K562 (cell line): ENCODE measurements at regions not wholly inside any gene's neighbourhood (a gene's known extent, or its start where the extent isn't known, plus 50 kb on each side); places are given as distances from the start of the nearest gene placed in this dataset.

Experiments
- CCNT2 ChIP-seq: IDR thresholded peaks from 2 replicates; pipeline ENCODE4 v1.6.1; 2011; ENCODE audit warnings: borderline replicate concordance, low read depth, mild to moderate bottlenecking, moderate library complexity, mixed read lengths, low read length; ENCODE audit not compliant: insufficient read length; ENCODE audit errors: extremely low read depth
- EP400 ChIP-seq: fragments of 450-650 bp; IDR thresholded peaks from 2 replicates; pipeline ENCODE4 v1.6.1; 2017; ENCODE audit warnings: antibody characterized with exemption, mild to moderate bottlenecking, moderate library complexity
- MXI1 ChIP-seq: IDR thresholded peaks from 2 replicates; pipeline ENCODE4 v1.6.1; 2011; ENCODE audit warnings: low read depth, mild to moderate bottlenecking, improper control_type of control experiment, low read length
- NELFE ChIP-seq: IDR thresholded peaks from 2 replicates; pipeline ENCODE4 v1.6.1; 2011; ENCODE audit warnings: mild to moderate bottlenecking; ENCODE audit not compliant: insufficient read depth, insufficient read length
- POLR2B ChIP-seq: fragments of 450-650 bp; IDR thresholded peaks from 2 replicates; pipeline ENCODE4 v1.6.1; 2018; ENCODE audit warnings: low read depth; ENCODE audit not compliant: partially characterized antibody
- XRCC3 ChIP-seq: fragments of 450-650 bp; IDR thresholded peaks from 2 replicates; pipeline ENCODE4 v1.6.1; 2017; ENCODE audit warnings: mild to moderate bottlenecking, moderate library complexity
- ZNF175 ChIP-seq: fragments of 200-800 bp; sonication (Bioruptor generic); IDR thresholded peaks from 2 replicates; pipeline ENCODE4 v1.6.1; 2016; ENCODE audit warnings: low read depth, mild to moderate bottlenecking, missing genetic modification characterization, missing compliant biosample characterization
- ZNF324 ChIP-seq: fragments of 250-450 bp; sonication (Bioruptor Pico); IDR thresholded peaks from 2 replicates; pipeline ENCODE4 v1.4.0; 2020; ENCODE audit warnings: mild to moderate bottlenecking
- ZNF695 ChIP-seq: fragments of 450-650 bp; formaldehyde crosslinking; IDR thresholded peaks from 2 replicates; pipeline ENCODE4 v1.4.0; 2020; ENCODE audit warnings: mild to moderate bottlenecking, moderate library complexity
- ZNF75A ChIP-seq: fragments of 450-650 bp; formaldehyde crosslinking; IDR thresholded peaks from 2 replicates; pipeline ENCODE4 v1.4.0; 2020; ENCODE audit warnings: mild to moderate bottlenecking
- TF ChIP-seq, protein P1 (sequence below), 2 experiments: fragments of 450-650 bp; formaldehyde crosslinking in 1 of 2; IDR thresholded peaks; 2 replicates each; pipeline versions ENCODE4 v1.4.0 to v1.6.1; 2014 to 2020; ENCODE audit warnings: mild to moderate bottlenecking in 2 of 2, borderline replicate concordance in 1 of 2, low read depth in 1 of 2
- TF ChIP-seq, protein P2 (sequence below), 2 experiments: fragments of 450-650 bp in 1 of 2; sonication (generic) in 1 of 2; formaldehyde crosslinking in 1 of 2; IDR thresholded peaks; 2 replicates each; pipeline versions ENCODE4 v1.7.1 to v1.9.0; 2016 to 2022; ENCODE audit warnings: inconsistent platforms in 1 of 2, mild to moderate bottlenecking in 1 of 2, missing genetic modification reagents in 1 of 2

DNA sequence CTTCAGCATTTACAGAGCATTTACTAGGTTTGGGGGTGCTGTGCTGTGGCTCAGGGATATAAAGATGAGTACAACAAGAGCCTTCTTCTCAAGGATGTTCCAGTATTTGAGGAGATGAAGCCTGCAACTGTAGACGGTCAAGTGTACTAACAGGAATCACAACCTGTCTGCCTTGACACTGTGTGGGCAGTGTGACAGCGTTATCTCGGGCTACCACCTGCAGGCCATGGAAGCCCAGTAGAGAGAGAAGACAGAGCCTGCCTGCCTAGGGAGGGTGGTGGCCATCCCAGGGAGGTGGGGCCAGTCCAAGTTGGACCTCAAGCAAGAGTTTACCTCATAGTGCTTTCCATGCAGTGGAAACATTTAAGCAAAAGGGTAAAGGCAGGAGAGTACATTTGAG, 215.1 kb upstream of the ASIC2 start (continued):
- TF ChIP-seq, protein P1, sequence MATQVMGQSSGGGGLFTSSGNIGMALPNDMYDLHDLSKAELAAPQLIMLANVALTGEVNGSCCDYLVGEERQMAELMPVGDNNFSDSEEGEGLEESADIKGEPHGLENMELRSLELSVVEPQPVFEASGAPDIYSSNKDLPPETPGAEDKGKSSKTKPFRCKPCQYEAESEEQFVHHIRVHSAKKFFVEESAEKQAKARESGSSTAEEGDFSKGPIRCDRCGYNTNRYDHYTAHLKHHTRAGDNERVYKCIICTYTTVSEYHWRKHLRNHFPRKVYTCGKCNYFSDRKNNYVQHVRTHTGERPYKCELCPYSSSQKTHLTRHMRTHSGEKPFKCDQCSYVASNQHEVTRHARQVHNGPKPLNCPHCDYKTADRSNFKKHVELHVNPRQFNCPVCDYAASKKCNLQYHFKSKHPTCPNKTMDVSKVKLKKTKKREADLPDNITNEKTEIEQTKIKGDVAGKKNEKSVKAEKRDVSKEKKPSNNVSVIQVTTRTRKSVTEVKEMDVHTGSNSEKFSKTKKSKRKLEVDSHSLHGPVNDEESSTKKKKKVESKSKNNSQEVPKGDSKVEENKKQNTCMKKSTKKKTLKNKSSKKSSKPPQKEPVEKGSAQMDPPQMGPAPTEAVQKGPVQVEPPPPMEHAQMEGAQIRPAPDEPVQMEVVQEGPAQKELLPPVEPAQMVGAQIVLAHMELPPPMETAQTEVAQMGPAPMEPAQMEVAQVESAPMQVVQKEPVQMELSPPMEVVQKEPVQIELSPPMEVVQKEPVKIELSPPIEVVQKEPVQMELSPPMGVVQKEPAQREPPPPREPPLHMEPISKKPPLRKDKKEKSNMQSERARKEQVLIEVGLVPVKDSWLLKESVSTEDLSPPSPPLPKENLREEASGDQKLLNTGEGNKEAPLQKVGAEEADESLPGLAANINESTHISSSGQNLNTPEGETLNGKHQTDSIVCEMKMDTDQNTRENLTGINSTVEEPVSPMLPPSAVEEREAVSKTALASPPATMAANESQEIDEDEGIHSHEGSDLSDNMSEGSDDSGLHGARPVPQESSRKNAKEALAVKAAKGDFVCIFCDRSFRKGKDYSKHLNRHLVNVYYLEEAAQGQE (IDR thresholded peaks at IDR 0.05; ENCODE audit: borderline replicate concordance) = peak; percentile 56
- TF ChIP-seq, protein P1 (CRISPR knock-in tag; IDR thresholded peaks at IDR 0.05; ENCODE audit: low read depth) = no peak
- TF ChIP-seq, protein P2, sequence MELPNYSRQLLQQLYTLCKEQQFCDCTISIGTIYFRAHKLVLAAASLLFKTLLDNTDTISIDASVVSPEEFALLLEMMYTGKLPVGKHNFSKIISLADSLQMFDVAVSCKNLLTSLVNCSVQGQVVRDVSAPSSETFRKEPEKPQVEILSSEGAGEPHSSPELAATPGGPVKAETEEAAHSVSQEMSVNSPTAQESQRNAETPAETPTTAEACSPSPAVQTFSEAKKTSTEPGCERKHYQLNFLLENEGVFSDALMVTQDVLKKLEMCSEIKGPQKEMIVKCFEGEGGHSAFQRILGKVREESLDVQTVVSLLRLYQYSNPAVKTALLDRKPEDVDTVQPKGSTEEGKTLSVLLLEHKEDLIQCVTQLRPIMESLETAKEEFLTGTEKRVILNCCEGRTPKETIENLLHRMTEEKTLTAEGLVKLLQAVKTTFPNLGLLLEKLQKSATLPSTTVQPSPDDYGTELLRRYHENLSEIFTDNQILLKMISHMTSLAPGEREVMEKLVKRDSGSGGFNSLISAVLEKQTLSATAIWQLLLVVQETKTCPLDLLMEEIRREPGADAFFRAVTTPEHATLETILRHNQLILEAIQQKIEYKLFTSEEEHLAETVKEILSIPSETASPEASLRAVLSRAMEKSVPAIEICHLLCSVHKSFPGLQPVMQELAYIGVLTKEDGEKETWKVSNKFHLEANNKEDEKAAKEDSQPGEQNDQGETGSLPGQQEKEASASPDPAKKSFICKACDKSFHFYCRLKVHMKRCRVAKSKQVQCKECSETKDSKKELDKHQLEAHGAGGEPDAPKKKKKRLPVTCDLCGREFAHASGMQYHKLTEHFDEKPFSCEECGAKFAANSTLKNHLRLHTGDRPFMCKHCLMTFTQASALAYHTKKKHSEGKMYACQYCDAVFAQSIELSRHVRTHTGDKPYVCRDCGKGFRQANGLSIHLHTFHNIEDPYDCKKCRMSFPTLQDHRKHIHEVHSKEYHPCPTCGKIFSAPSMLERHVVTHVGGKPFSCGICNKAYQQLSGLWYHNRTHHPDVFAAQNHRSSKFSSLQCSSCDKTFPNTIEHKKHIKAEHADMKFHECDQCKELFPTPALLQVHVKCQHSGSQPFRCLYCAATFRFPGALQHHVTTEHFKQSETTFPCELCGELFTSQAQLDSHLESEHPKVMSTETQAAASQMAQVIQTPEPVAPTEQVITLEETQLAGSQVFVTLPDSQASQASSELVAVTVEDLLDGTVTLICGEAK (IDR thresholded peaks at IDR 0.05) = no peak
- TF ChIP-seq, protein P2 (CRISPR knock-in tag; IDR thresholded peaks at IDR 0.05) = no peak
- TF ChIP-seq ZNF324 (CRISPR knock-in tag) (no peak), XRCC3 (no peak), EP400 (no peak), NELFE (no peak), ZNF695 (CRISPR knock-in tag) (no peak), POLR2B (no peak), ZNF75A (no peak), CCNT2 (no peak), ZNF175 (CRISPR knock-in tag) (no peak), MXI1 (no peak)
